ENCODE measurements at regions not wholly inside any gene's neighbourhood (a gene's known extent, or its start where the extent isn't known, plus 50 kb on each side); places are given as distances from the start of the nearest gene placed in this dataset.

DNA sequence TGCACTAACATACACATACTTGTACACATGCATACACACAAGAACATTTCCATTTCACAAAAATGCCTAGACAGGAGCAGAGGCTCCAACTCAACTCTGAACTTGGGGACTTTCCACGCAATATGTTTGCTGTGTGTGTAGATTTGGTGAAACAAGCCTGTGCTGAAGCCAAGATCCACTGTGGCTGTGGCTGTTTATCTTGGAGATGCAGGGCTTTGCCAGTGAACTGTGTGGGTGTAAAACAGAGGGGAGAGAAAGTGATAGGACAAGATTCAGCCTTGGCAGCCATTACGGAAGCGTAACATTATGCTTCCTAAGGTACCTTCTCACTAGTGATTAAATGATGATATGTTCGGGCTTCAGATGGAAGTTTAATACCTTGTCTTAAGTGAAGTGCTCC lies 73.2 kb upstream of the MBNL2 start:
- no peaks in the 10 kb centered on the region for H3K36me3 ChIP-seq (ENCODE audit: control insufficient read depth, insufficient read depth, low read length)
- no peaks in the 10 kb centered on the region for H3K4me1 ChIP-seq (ENCODE audit: control insufficient read depth, insufficient read depth, low read length)
- no peak overlapping the region for H3K27ac ChIP-seq (ENCODE audit: insufficient read depth, low read depth, low read length, poor library complexity, severe bottlenecking)
- 96 to 97% methylated on average over 4 of the region's 4 CpGs for WGBS, 2 experiments
- no peak overlapping the region for H3K4me3 ChIP-seq (ENCODE audit: insufficient read depth, low read depth, low read length)
- H3K9me3 ChIP-seq (ENCODE audit: control insufficient read depth, low read length): no peaks in the 10 kb centered on the region
- H3K27me3 ChIP-seq (ENCODE audit: control insufficient read depth, insufficient read depth, low read length, poor library complexity, severe bottlenecking): no peaks in the 10 kb centered on the region

DNA sequence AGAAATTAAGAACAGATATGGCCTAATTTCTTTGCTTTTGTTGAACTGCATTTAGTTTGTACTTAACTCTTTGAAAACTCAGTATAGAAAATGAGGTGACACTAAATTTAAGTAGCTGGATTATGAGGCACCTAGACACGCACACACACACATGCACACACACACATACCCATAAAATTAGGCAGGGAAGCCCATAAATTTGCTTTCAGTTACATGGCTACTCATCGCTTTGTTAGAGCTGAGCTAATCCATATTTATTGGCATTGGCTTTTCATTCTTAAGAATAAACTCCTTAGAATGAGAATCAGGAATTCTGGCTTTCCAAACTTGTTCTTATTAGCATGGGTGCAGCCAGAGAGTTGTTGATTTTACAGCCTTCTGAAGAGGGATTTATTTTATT lies 61.7 kb upstream of the MBNL2 start:
- Histone ChIP-seq H3K27me3 (ENCODE audit: control insufficient read depth, insufficient read depth, low read length, poor library complexity, severe bottlenecking) (no peaks in the 10 kb centered on the region), H3K4me3 (ENCODE audit: insufficient read depth, low read depth, low read length) (no peak overlapping the region), H3K36me3 (ENCODE audit: control insufficient read depth, insufficient read depth, low read length) (no peaks in the 10 kb centered on the region), H3K9me3 (ENCODE audit: control insufficient read depth, low read length) (no peaks in the 10 kb centered on the region), H3K27ac (ENCODE audit: insufficient read depth, low read depth, low read length, poor library complexity, severe bottlenecking) (no peak overlapping the region), H3K4me1 (ENCODE audit: control insufficient read depth, insufficient read depth, low read length) (no peaks in the 10 kb centered on the region)
- WGBS, 2 experiments: 85 to 94% methylated on average over 2 of the region's 2 CpGs

DNA sequence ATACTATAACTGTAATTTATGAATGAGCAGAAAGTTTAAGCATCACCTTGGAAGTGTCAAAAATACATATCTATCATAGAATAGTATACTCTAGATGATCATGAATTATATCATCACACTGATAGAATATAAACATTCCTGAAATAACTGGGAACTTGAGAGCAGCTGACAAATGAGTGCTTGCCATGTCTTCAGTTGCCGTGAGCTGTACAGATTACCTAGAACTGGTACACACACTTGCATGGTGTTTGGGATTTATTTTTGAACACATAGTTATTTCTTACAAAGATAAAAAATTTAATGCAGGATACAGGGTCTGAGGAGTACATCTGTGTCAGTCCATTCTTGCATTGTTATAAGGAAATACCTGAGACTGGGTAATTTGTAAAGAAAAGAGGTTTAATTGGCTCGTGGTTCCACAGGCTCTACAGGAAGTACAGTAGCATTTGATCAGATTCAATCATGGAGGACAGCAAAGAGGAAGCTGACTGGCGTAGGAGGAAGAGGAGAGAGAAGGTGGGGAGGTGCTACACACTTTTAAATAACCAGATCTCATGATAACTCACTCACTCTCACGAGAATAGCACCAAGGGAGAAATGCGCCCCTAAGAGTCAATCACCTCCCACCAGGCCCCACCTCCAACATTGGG lies 60.4 kb upstream of the MBNL2 start:
- no peak overlapping the region for H3K4me3 ChIP-seq (ENCODE audit: insufficient read depth, low read depth, low read length)
- no peaks in the 10 kb centered on the region for H3K36me3 ChIP-seq (ENCODE audit: control insufficient read depth, insufficient read depth, low read length)
- no peaks in the 10 kb centered on the region for H3K4me1 ChIP-seq (ENCODE audit: control insufficient read depth, insufficient read depth, low read length)
- no peaks in the 10 kb centered on the region for H3K9me3 ChIP-seq (ENCODE audit: control insufficient read depth, low read length)
- 90 to 92% methylated on average over 5 of the region's 5 CpGs for WGBS, 2 experiments
- no peak overlapping the region for H3K27ac ChIP-seq (ENCODE audit: insufficient read depth, low read depth, low read length, poor library complexity, severe bottlenecking)
- H3K27me3 ChIP-seq (ENCODE audit: control insufficient read depth, insufficient read depth, low read length, poor library complexity, severe bottlenecking): no peaks in the 10 kb centered on the region

DNA sequence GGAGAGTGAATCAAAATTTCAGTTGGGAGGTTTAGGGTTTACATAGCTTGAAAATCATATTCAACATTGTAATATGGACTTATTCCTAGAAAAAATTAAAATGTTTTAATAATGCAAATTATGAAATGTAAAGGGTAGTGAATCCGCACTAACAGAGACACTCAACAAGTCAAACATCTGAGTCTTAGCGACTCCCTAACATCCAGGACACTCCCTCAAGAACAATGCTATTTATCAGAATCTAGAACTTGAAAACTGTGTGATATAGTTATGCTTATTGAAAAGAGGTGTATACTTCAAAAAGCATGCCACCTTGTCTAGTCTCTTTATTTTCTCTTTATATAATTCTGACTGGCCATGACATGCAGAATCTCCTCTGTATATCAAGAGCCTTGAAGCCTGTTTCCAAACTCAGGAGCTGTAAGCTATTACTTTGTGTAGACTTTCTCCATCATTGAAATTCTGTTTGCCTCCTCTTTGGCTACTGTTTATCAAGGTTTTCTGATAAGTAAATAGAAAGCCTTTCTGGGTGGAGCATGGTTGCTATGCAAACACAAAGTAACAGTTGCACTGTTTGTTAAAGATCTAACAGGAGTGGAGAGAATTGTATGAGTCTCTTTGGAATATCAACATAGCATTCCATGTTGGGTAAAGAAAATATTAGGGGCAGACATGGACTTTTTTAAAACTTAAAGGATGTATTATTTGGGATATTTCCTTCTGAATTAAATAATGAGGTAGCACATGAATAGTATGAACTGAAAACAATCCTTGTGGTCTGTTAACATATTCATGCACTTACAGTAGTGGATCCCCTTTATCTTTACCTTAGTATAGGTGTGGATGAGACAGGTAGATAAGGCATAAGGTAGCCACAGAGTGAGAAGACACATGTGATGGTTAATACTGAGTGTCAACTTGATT lies 56.4 kb upstream of the MBNL2 start:
- H3K27ac ChIP-seq (ENCODE audit: insufficient read depth, low read depth, low read length, poor library complexity, severe bottlenecking): no peak overlapping the region
- no peak overlapping the region for H3K4me3 ChIP-seq (ENCODE audit: insufficient read depth, low read depth, low read length)
- no peaks in the 10 kb centered on the region for H3K36me3 ChIP-seq (ENCODE audit: control insufficient read depth, insufficient read depth, low read length)
- H3K4me1 ChIP-seq (ENCODE audit: control insufficient read depth, insufficient read depth, low read length): no peaks in the 10 kb centered on the region
- H3K27me3 ChIP-seq (ENCODE audit: control insufficient read depth, insufficient read depth, low read length, poor library complexity, severe bottlenecking): no peaks in the 10 kb centered on the region
- no peaks in the 10 kb centered on the region for H3K9me3 ChIP-seq (ENCODE audit: control insufficient read depth, low read length)
- 91% methylated on average over 2 of the region's 2 CpGs; no CpG with 5 or more reads in 1 of the 2 experiments for WGBS, 2 experiments

DNA sequence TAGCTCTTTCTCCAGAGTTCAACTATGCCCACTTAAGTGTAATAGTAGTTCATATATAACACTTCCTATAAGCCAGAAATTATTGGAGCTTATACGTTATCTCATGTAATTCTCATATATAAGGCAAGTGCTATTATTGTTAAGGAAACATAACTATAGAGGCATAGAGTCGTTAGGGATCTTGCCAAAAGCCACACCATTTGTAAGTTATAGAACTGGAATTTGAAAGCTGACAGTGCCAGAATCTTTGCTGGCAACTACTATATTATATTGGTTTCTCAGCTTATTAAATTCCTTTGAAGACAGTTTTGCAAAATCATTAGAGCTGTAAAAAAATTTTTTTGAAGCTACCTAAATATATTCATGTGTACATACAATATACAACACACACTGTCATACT lies 51.0 kb upstream of the MBNL2 start:
- Histone ChIP-seq H3K9me3 (ENCODE audit: control insufficient read depth, low read length) (no peaks in the 10 kb centered on the region), H3K27ac (ENCODE audit: insufficient read depth, low read depth, low read length, poor library complexity, severe bottlenecking) (no peak overlapping the region), H3K36me3 (ENCODE audit: control insufficient read depth, insufficient read depth, low read length) (no peaks in the 10 kb centered on the region), H3K4me3 (ENCODE audit: insufficient read depth, low read depth, low read length) (no peak overlapping the region), H3K4me1 (ENCODE audit: control insufficient read depth, insufficient read depth, low read length) (no peaks in the 10 kb centered on the region), H3K27me3 (ENCODE audit: control insufficient read depth, insufficient read depth, low read length, poor library complexity, severe bottlenecking) (no peaks in the 10 kb centered on the region)
- WGBS, 2 experiments: 90 to 100% methylated on average over 1 of the region's 2 CpGs
